Heart right ventricle (tissue), 16 donors: ENCODE measurements at regions not wholly inside any gene's neighbourhood (a gene's known extent, or its start where the extent isn't known, plus 50 kb on each side); places are given as distances from the start of the nearest gene placed in this dataset.

Source experiments
- ATAC-seq, 8 donors: fragments of 200-7000 bp; cut with Tn5 transposase; one replicate each; pipeline ENCODE4 v1.9.1; 2020; ENCODE audit warnings: mild to moderate bottlenecking in 8 of 8, moderate library complexity in 8 of 8, moderate number of reproducible peaks in 1 of 8
- DNase-seq, 2 donors: peaks; one replicate each; pipeline ENCODE4 v3.0.0-alpha.2; 2020
- H3K27ac ChIP-seq, 10 donors: fragments of 200-600 bp; sonication (generic) in 2 of 10; one replicate each; pipeline versions ENCODE4 v1.5.0 to v1.8.0; 2020 to 2022; ENCODE audit warnings: mild to moderate bottlenecking in 3 of 10
- H3K27me3 ChIP-seq, 7 donors: fragments of 200-600 bp; one replicate each; pipeline ENCODE4 v1.8.0; 2021 to 2022; ENCODE audit warnings: mild to moderate bottlenecking in 2 of 7
- H3K36me3 ChIP-seq, 9 donors: fragments of 200-600 bp; sonication (generic) in 1 of 9; one replicate each; pipeline versions ENCODE4 v1.5.0 to v1.8.0; 2020 to 2022; ENCODE audit warnings: mild to moderate bottlenecking in 2 of 9
- H3K4me1 ChIP-seq, 9 donors: fragments of 200-600 bp; sonication (generic) in 1 of 9; one replicate each; pipeline versions ENCODE4 v1.5.0 to v1.8.0; 2020 to 2022; ENCODE audit warnings: mild to moderate bottlenecking in 4 of 9
- H3K4me3 ChIP-seq, 10 donors: fragments of 200-600 bp; sonication (generic) in 2 of 10; one replicate each; pipeline versions ENCODE4 v1.5.0 to v1.8.0; 2020 to 2022; ENCODE audit warnings: mild to moderate bottlenecking in 7 of 10, moderate library complexity in 2 of 10
- H3K9me3 ChIP-seq, 11 donors: fragments of 200-600 bp in 10 of 11; sonication (generic) in 2 of 11; one replicate each; pipeline versions ENCODE4 v1.5.0 to v1.8.0; 2013 to 2022; ENCODE audit warnings: mild to moderate bottlenecking in 2 of 11, control low read depth in 1 of 11, moderate library complexity in 1 of 11
- WGBS, 2 donors: extraction: QIAGEN DNeasy Blood & Tissue Kit; methylation state at CpG; one replicate each; pipeline ENCODE4 v1.1.7; 2013; ENCODE audit warnings: inconsistent platforms in 1 of 2; 5-methylcytosine and 5-hydroxymethylcytosine counted together
- intact Hi-C, 10 donors: fragments of 100-400 bp; cut with DNase I; formaldehyde crosslinking; loops; one replicate each; pipeline versions ENCODE4 v1.11.1 to v1.14.2; 2022
- TF ChIP-seq, protein P1 (sequence below), 9 donors: fragments of 200-600 bp; sonication (generic) in 2 of 9; IDR thresholded peaks; one replicate each; pipeline versions ENCODE4 v1.5.0 to v1.8.0; 2021 to 2022; ENCODE audit warnings: antibody characterized with exemption in 9 of 9, mild to moderate bottlenecking in 5 of 9, moderate library complexity in 1 of 9
- donor health status: Arrhythmogenic right ventricular cardiomyopathy.
- donor health status: ischemic (EF 13 %, LVEDD 7.1; RV severe dilation, severe dysfunction).
- donor health status: healthy with polysubstance abuse.
- donor health status: DM: no; HTN: yes; CAD: no.
- donor health status: DM: no; HTN: no; CAD: no.
- donor health status: ischemic (EF 25% LVEDD 6.9; RV normal size, moderate dysfunction).
- donor health status: ischemic (EF 25% LVEDD 5.7; RV mildly dilated, moderate dysfunction).
- donor health status: healthy.
- donor health status: DM: yes; HTN: yes; CAD: no.
- donor health status: Ischemic cardiomyopathy.
- donor health status: ischemic (EF 35%, LVEDD 5.7; RV mildly dilated, moderate dysfunction).
- donor health status: nonischemic (EF 11% LVEDD 7.7; RV severe dilation, severe dysfunction).
- donor health status: DM: yes; HTN: yes; CAD: no.
- donor health status: PGD.
- donor health status: ischemic (EF 29% LVEDD 5.4; RV normal size, mild dysfunction).
- donor health status: nonischemic (EF 23%, LVEDD 6.1; RV moderate dilation, normal function).

DNA sequence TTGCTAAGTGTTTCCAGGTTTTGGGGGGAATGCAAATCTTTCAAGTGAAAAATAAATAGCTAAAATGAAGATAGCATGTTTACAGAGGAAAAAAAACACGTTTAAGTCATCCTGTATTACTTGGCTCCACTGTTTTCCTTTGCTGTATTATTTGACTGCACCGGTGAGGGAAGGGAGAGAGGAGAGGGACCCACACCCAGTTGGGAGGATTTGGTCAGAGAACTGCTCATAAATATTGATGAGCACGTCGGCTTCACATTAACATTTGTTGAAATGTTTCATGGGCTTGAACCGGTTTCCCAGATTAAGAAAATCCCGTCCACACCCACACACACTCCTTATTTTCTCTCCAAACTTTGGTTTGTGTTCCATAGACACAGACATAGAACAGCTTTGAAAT lies 493.8 kb upstream of the MGMT start:
- H3K27ac ChIP-seq: peak overlapping the region in 1 of 10 donors; percentile 22
- H3K9me3 ChIP-seq: no peaks in the 10 kb centered on the region
- H3K36me3 ChIP-seq: no peaks in the 10 kb centered on the region
- TF ChIP-seq, protein P1, sequence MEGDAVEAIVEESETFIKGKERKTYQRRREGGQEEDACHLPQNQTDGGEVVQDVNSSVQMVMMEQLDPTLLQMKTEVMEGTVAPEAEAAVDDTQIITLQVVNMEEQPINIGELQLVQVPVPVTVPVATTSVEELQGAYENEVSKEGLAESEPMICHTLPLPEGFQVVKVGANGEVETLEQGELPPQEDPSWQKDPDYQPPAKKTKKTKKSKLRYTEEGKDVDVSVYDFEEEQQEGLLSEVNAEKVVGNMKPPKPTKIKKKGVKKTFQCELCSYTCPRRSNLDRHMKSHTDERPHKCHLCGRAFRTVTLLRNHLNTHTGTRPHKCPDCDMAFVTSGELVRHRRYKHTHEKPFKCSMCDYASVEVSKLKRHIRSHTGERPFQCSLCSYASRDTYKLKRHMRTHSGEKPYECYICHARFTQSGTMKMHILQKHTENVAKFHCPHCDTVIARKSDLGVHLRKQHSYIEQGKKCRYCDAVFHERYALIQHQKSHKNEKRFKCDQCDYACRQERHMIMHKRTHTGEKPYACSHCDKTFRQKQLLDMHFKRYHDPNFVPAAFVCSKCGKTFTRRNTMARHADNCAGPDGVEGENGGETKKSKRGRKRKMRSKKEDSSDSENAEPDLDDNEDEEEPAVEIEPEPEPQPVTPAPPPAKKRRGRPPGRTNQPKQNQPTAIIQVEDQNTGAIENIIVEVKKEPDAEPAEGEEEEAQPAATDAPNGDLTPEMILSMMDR (IDR thresholded peaks at IDR 0.05): no peak
- ATAC-seq: no peak
- peaks cover 0 to 5% (median 0%) of the 10 kb centered on the region in 7 donors for H3K27me3 ChIP-seq
- no peak for DNase-seq
- WGBS, 2 donors: 66 to 70% methylated on average over 6 of the region's 6 CpGs
- H3K4me1 ChIP-seq: no peaks in the 10 kb centered on the region
- H3K4me3 ChIP-seq: no peak overlapping the region
- intact Hi-C loops: no loop called here

DNA sequence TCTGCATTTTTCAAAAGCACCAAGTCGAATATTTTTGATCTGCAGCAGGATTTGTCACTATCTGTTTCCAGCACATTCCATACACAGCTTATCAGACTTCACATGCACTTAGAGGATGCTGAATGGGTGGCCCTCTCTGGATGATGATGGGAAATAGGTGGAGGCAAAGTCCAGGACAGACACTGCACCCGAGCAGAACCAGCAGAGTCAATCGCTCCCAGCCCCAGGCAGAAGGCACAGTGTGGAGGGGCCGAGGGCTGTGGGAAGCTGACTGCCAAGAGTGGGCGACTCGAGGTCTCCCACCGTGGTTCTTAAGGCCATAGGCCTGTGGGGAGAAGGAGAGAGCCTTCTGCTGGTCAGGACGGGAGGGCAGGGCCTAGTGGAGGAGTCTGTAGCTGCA lies 490.2 kb upstream of the MGMT start:
- 78 to 79% methylated on average over 8 of the region's 8 CpGs for WGBS, 2 donors
- no peak for ATAC-seq
- DNase-seq: no peak
- TF ChIP-seq, protein P1 (IDR thresholded peaks at IDR 0.05): no peak
- Histone ChIP-seq H3K36me3 (no peaks in the 10 kb centered on the region), H3K4me3 (no peak overlapping the region), H3K27ac (no peak overlapping the region), H3K27me3 (peaks cover 0 to 3% (median 0%) of the 10 kb centered on the region in 7 donors), H3K9me3 (no peaks in the 10 kb centered on the region), H3K4me1 (no peaks in the 10 kb centered on the region)
- intact Hi-C loops: no loop called here

DNA sequence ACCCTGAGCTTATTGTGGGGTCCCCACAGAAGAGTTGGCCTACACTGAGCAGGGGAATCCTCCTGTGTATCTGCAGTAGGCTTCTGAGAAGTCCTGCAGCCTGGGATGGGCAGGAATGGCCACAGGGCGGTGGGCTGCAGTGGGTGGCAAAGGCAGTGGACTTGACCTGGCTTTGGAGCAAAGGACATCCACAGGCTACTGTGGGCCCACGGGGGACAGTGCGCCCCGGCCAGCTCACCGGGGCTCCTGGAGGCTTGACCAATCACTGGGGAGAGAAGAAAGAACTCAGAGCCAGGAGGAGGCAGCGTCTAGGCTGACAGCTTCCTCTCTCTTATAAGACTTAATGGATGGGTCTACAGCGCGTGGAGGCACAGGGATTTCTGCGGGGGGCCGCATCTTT lies 488.8 kb upstream of the MGMT start:
- no peaks in the 10 kb centered on the region for H3K36me3 ChIP-seq
- H3K27ac ChIP-seq: no peak overlapping the region
- no peak for ATAC-seq
- peaks cover 0 to 6% (median 0%) of the 10 kb centered on the region in 7 donors for H3K27me3 ChIP-seq
- H3K4me3 ChIP-seq: no peak overlapping the region
- 88 to 96% methylated on average over 10 of the region's 10 CpGs for WGBS, 2 donors
- no peaks in the 10 kb centered on the region for H3K9me3 ChIP-seq
- no peaks in the 10 kb centered on the region for H3K4me1 ChIP-seq
- no peak for DNase-seq
- TF ChIP-seq, protein P1 (IDR thresholded peaks at IDR 0.05): no peak
- intact Hi-C loops: no loop called here

DNA sequence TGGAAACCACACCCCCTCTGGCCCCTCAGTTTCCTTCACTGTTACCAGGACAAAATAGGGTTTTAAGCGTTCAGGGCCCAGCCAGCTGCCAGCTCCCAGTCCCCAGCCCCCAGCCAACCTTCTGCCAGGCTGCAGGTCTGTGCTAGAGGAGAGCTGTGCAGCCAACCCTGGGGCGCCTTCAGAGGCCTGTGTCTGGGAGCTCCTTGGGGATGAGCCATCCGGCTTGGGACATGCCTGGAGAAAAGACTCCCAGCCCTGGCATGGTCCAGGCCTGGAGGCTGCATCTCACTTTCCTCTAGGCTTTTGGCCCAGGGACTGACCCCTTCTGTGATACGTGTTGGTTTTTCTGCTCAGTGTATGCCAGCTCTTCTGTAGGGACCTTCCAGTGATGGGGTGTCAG lies 487.6 kb upstream of the MGMT start:
- intact Hi-C loops: no loop called here
- TF ChIP-seq, protein P1 (IDR thresholded peaks at IDR 0.05): no peak
- DNase-seq: no peak
- Histone ChIP-seq H3K4me1 (no peaks in the 10 kb centered on the region), H3K4me3 (no peak overlapping the region), H3K36me3 (no peaks in the 10 kb centered on the region), H3K27ac (no peak overlapping the region), H3K27me3 (peaks cover 0 to 3% (median 0%) of the 10 kb centered on the region in 7 donors), H3K9me3 (no peaks in the 10 kb centered on the region)
- WGBS, 2 donors: 96 to 100% methylated on average over 4 of the region's 4 CpGs
- ATAC-seq: peak in 1 of 8 donors; percentile 16
